GM23248 (cell line): ENCODE measurements at regions not wholly inside any gene's neighbourhood (a gene's known extent, or its start where the extent isn't known, plus 50 kb on each side); places are given as distances from the start of the nearest gene placed in this dataset.

Experiments
- EZH2 ChIP-seq: fragments of 200-600 bp; sonication (generic); IDR thresholded peaks from 2 replicates; pipeline ENCODE4 v1.6.1; 2018; ENCODE audit warnings: antibody characterized with exemption, mild to moderate bottlenecking; ENCODE audit not compliant: insufficient read depth, poor library complexity, severe bottlenecking
- EZH2phosphoT487 ChIP-seq: fragments of 200-600 bp; sonication (generic); IDR thresholded peaks from 2 replicates; pipeline ENCODE4 v1.6.1; 2018; ENCODE audit warnings: antibody characterized with exemption, moderate library complexity, mild to moderate bottlenecking, low read depth; ENCODE audit not compliant: insufficient read depth

DNA sequence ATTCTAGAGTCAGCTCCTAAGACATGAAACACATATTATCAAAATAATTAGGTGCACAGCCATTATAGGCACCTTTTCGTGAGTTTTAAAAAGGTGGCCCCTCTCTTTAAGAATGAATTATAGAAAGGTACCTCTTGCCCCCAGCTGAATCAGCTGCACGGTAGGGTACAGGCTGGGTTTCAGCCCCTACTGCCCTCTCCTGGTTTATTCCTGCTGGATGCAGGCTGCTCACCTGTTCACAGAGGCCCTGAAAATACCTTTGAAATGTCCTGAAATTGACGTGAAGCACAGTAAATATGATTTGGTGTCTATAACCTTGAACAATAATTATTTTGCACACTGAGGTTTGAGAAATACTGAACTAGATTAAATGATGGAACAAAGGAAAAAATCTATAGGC lies 504.8 kb upstream of the SGCD start:
- no peak for TF ChIP-seq EZH2
- no peak for TF ChIP-seq EZH2phosphoT487
